Activated CD8-positive, alpha-beta T cell treated with anti-CD3 and anti-CD28 coated beads for 36 hours (primary cell): ENCODE measurements at regions not wholly inside any gene's neighbourhood (a gene's known extent, or its start where the extent isn't known, plus 50 kb on each side); places are given as distances from the start of the nearest gene placed in this dataset.

Experiments used
- ATAC-seq: fragments of 200-7000 bp; cut with Tn5 transposase; one replicate; pipeline ENCODE4 v1.10.0; 2021; ENCODE audit warnings: mild to moderate bottlenecking, moderate library complexity
- CTCF ChIA-PET: fragments of 350-600 bp; sonication (Branson Sonifier 250); formaldehyde crosslinking; loops from one replicate; lab custom pipeline; 2021; ENCODE audit warnings: antibody characterized with exemption; lab: Charles Lee
- POLR2A ChIA-PET: fragments of 350-600 bp; sonication (Branson Sonifier 250); formaldehyde crosslinking; loops from one replicate; lab custom pipeline; 2021; ENCODE audit warnings: antibody characterized with exemption; lab: Charles Lee
- DNase-seq: peaks from one replicate; pipeline ENCODE4 v3.0.0-alpha.2; 2020
- H3K27ac Mint-ChIP-seq: one replicate; pipeline ENCODE4 v1.8.0; 2021; ENCODE audit warnings: mild to moderate bottlenecking, mixed read lengths
- H3K27me3 Mint-ChIP-seq: one replicate; pipeline ENCODE4 v1.8.0; 2021; ENCODE audit warnings: mixed read lengths
- H3K36me3 Mint-ChIP-seq: one replicate; pipeline ENCODE4 v1.8.0; 2021; ENCODE audit warnings: low read depth, mixed read lengths
- H3K4me1 Mint-ChIP-seq: one replicate; pipeline ENCODE4 v1.8.0; 2021; ENCODE audit warnings: low read depth, mixed read lengths
- H3K4me3 Mint-ChIP-seq: one replicate; pipeline ENCODE4 v1.8.0; 2021; ENCODE audit warnings: mild to moderate bottlenecking, moderate library complexity, mixed read lengths
- H3K9me3 Mint-ChIP-seq: one replicate; pipeline ENCODE4 v1.8.0; 2021; ENCODE audit warnings: mixed read lengths
- intact Hi-C: fragments of 100-400 bp; cut with micrococcal nuclease; formaldehyde crosslinking; loops from one replicate; pipeline ENCODE4 v1.10.0; 2022
- TF ChIP-seq, protein P1 (sequence below): fragments of 200-600 bp; IDR thresholded peaks from one replicate; pipeline ENCODE4 v1.8.0; 2022; ENCODE audit warnings: antibody characterized with exemption, mild to moderate bottlenecking

DNA sequence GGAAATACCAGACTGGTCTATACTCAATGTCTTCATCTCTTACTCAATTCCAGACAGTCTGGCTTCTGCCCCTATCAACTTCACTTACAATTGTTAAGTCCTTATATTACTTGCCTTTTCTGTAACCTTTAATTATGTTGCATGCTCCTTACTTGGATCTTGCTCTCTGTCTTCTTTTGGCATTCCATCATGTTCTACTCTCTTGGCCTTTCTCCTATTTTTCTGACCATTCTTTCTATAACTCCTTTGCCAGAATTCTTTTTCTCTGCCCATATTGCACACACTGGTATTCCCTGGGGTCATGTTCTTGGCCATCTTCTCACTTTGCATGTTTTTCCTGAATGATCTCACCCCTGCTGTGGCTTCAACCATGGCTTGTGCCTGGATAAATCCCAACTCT, 209.8 kb upstream of the ZNF462 start:
- ATAC-seq (no peak), DNase-seq (no peak)
- intact Hi-C loops: no loop called here
- ChIA-PET POLR2A (no interaction called here), CTCF (no interaction called here)
- TF ChIP-seq, protein P1, sequence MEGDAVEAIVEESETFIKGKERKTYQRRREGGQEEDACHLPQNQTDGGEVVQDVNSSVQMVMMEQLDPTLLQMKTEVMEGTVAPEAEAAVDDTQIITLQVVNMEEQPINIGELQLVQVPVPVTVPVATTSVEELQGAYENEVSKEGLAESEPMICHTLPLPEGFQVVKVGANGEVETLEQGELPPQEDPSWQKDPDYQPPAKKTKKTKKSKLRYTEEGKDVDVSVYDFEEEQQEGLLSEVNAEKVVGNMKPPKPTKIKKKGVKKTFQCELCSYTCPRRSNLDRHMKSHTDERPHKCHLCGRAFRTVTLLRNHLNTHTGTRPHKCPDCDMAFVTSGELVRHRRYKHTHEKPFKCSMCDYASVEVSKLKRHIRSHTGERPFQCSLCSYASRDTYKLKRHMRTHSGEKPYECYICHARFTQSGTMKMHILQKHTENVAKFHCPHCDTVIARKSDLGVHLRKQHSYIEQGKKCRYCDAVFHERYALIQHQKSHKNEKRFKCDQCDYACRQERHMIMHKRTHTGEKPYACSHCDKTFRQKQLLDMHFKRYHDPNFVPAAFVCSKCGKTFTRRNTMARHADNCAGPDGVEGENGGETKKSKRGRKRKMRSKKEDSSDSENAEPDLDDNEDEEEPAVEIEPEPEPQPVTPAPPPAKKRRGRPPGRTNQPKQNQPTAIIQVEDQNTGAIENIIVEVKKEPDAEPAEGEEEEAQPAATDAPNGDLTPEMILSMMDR: no peak
- Mint-ChIP-seq H3K9me3 (peaks cover 6% of the 10 kb centered on the region), H3K27me3 (no peaks in the 10 kb centered on the region), H3K36me3 (no peaks in the 10 kb centered on the region), H3K27ac (no peak overlapping the region), H3K4me3 (no peak overlapping the region), H3K4me1 (no peaks in the 10 kb centered on the region)

DNA sequence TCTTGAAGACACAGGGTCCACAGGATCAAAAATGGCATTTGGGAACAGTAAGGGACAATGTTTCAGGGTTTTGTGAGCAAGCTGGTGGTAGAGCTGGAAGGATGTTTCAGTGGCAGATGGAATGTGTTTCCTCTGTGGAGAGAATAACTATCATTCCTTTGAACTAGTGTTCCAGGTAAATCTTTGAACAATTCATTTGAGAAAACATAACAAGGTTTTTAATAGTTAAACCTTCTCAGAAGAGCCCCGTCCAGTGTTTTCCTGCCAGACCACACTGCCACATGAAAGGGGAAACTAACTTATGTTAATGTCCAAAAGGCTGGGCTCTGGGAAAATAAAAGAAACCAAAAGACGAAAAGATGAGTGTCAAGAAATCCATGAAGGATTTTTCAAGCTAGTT, 207.0 kb upstream of the ZNF462 start:
- Mint-ChIP-seq H3K9me3 (peaks cover 6% of the 10 kb centered on the region), H3K36me3 (no peaks in the 10 kb centered on the region), H3K27ac (no peak overlapping the region), H3K4me3 (no peak overlapping the region), H3K27me3 (no peaks in the 10 kb centered on the region), H3K4me1 (no peaks in the 10 kb centered on the region)
- TF ChIP-seq, protein P1: no peak
- POLR2A ChIA-PET: no interaction called here
- CTCF ChIA-PET: no interaction called here
- no peak for ATAC-seq
- DNase-seq: no peak
- intact Hi-C loops: no loop called here

DNA sequence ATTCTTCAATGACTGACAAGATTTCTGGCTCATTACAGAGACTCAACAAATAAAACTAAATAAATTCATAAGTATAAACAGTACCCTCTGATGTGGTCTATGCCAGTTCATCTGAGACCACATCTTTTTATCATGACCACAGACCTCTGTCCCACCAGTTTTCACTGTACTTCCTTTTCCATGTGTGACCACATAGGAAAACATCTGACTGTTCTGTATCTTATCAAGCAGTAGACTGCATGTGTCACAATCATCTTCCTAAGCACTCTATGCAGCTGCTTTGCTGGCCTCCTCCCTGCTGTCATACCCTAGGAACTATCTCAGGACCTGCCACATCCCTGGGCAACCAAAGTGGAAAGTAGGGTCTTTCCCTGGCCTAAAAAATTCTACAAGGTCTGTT, 205.0 kb upstream of the ZNF462 start:
- H3K27me3 Mint-ChIP-seq: no peaks in the 10 kb centered on the region
- no peaks in the 10 kb centered on the region for H3K36me3 Mint-ChIP-seq
- ChIA-PET CTCF (no interaction called here), POLR2A (no interaction called here)
- H3K4me3 Mint-ChIP-seq: no peak overlapping the region
- intact Hi-C loops: no loop called here
- TF ChIP-seq, protein P1: no peak
- no peaks in the 10 kb centered on the region for H3K4me1 Mint-ChIP-seq
- DNase-seq (no peak), ATAC-seq (no peak)
- no peak overlapping the region for H3K27ac Mint-ChIP-seq
- peaks cover 6% of the 10 kb centered on the region for H3K9me3 Mint-ChIP-seq

DNA sequence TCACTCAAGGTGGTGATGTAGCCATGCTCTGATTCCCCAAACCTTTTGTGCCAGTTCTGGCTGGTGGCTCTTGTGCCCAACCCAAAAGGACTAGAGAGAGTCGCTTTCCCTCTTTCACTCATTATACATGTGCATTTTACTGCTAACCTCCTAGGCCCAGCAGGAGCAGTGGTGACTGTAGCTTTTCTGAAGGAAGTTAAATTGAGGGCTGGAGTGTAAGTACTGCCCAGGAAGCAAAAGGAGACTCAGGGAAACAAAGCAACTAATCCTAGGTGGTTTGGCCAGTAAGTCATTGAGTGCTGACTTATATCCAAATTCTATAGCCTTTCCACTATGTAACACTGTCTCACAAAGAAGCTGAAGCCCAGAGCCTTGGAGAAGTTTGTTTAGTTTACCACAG, 194.4 kb upstream of the ZNF462 start:
- DNase-seq: no peak
- no peaks in the 10 kb centered on the region for H3K36me3 Mint-ChIP-seq
- no peak for ATAC-seq
- intact Hi-C loops: no loop called here
- CTCF ChIA-PET: no interaction called here
- H3K9me3 Mint-ChIP-seq: no peaks in the 10 kb centered on the region
- no peaks in the 10 kb centered on the region for H3K4me1 Mint-ChIP-seq
- POLR2A ChIA-PET: no interaction called here
- H3K27me3 Mint-ChIP-seq: no peaks in the 10 kb centered on the region
- TF ChIP-seq, protein P1: no peak
- no peak overlapping the region for H3K4me3 Mint-ChIP-seq
- H3K27ac Mint-ChIP-seq: no peak overlapping the region

DNA sequence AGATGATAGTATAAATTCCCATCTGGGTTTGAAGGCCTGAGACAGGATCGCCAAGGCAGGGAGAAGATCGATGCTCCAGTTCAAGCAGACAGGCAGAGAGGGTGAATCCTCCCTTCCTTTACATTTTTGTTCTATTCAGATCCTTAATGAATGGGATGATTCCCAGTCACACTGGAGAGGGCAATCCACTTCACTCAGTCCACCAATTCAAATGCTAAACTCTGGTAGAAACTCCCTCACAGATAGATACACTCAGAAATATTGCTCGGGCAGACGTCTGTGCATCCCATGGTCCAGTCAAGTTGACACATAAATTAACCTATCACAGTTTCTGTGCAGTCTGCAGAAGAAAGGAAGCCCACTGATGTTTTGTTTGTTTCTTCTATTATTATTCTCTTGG, 193.1 kb upstream of the ZNF462 start:
- no peak overlapping the region for H3K4me3 Mint-ChIP-seq
- CTCF ChIA-PET: no interaction called here
- H3K36me3 Mint-ChIP-seq: no peaks in the 10 kb centered on the region
- no peaks in the 10 kb centered on the region for H3K9me3 Mint-ChIP-seq
- H3K27ac Mint-ChIP-seq: no peak overlapping the region
- H3K4me1 Mint-ChIP-seq: no peaks in the 10 kb centered on the region
- no peaks in the 10 kb centered on the region for H3K27me3 Mint-ChIP-seq
- POLR2A ChIA-PET: no interaction called here
- no peak for DNase-seq
- intact Hi-C loops: no loop called here
- no peak for ATAC-seq
- TF ChIP-seq, protein P1: no peak
